ENCODE measurements at regions not wholly inside any gene's neighbourhood (a gene's known extent, or its start where the extent isn't known, plus 50 kb on each side); places are given as distances from the start of the nearest gene placed in this dataset.
"Not testable (repeated sequence)": the region's sequence is repeated elsewhere in the genome, so short reads cannot be mapped to it uniquely, and the experiment has no call there.

DNA sequence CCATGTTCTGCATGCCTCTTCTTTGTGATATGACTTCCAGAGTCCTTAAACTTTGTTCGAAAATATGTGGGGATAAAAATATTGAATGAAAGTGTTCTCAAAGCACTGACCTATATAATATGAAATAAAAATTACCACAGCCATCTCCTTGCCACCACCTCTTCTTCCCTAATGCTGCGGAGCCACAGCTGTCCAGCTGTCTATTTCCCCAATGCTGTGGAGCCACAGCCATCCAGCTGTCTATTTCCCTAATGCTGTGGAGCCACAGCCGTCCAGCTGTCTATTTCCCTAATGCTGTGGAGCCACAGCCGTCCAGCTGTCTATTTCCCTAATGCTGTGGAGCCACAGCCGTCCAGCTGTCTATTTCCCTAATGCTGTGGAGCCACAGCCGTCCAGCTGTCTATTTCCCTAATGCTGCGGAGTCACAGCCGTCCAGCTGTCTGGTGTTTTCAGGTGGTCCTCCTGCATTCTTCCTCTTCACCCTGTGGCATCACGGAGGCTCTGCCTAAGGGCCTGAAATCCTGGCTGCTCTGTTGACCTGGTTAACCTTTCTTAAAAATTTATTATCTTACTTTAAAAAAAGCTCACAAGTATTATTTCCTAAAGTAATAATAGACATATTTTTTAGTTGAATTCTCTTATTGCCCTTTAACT, 266.1 kb upstream of the MEX3C start:
- DNase-seq, result no peak

DNA sequence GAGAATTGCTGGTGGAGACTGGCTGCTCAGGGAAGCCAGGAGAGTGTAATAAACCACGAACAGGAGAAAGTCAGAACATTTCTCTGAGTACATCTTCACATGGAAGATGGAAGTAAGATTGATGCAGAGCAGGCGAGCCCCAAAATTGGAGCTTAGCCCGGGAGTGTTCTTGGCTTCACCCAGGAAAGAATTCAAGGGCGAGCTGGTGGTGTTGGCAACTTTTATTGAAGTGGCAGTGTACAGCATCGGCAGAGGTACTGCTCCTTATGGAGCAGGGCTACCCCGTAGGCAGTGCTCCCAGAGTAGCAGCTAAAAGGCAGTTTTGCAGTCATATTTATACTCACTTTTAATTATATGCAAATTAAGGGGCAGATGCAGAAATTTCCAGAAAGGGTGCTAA, 281.4 kb upstream of the MEX3C start:
- no peak for DNase-seq

DNA sequence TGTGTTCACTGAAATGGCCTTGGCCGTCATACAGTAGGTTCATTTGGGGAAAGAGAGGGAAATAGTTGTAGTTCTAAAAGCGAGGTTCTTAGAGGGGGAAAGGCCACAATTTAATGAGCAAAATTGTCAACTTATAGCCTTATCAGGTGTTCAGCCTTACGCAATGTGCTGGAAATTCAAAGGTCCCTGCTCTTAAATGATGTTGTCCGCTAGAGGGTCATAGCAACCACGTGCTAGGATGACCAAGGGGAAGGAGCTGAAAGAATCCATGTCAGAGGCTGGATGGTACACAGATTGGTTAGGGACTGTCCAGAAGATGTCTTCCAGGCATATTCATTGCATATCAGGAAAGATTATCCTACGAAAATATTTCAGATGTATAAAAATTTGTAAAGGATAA, 282.3 kb upstream of the MEX3C start:
- DNase-seq, result no peak

DNA sequence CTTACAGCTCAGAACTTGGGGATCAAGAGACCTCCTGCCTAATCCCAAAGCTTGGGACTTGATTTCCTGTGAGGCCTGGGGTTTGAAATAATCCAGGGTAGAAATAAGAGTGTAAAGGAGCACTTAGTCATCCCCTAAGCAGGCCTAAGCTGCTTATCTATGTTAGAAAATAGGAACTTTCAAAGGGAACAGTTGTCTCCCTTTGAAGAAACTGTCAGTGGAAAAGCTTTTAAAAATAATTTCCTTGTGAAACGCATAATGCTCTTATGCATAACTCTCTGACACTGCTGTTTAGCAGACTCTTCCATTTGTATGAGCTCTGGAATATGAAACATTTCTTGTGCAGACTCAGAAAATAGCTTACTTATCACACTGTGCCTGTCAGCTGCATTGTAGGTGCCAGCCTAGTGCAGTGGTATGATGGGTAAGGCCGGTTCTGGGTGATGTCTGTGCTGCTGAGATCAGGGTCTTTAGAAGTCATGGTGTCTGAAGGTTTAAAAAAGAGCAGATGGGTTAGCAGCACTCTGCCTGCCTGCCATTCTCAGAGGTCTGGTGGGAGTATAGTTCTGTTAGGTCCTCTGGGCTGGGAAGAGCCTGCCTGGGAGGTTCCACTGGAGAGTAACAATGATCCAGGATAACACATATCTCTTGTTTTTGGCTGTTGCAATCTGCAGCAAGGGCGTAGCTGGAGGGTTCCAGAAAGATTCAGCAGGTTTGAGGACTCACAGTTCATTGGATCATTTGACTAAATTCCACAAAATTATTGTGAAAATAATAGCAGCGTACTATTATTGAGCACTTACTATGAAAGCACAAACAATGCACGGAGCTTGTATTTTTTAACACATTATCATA, 283.2 kb upstream of the MEX3C start:
- no peak for DNase-seq

DNA sequence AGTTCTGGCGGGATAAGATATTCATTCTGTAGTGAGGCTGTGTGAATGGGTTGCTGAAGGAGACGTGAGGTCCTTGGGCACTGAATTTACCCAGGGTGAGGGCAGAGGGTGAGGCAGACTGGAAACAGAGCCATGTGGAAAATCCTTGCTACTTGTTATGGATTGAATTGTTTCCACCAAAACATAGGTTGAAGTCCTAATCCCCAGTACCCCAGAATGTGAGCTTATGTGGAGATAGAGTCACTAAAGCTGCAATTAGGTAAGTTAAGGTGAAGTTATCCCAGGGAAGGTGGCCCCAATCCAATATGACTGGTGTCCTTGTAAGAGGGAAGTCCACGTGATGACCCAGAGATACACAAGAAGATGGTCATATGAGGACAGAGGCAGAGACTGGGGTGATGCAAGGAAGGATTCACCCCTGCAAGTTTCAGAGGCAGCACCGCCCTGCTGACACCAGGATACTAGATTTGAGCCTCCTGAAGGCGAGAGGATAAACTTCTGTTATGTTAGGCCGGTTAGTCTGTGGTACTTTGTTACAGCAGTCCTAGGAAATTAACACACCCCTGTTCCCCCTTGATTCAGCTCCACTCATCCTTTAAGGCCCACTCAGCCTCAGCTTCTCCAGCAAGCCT, 289.4 kb upstream of the MEX3C start:
- DNase-seq, result no peak

DNA sequence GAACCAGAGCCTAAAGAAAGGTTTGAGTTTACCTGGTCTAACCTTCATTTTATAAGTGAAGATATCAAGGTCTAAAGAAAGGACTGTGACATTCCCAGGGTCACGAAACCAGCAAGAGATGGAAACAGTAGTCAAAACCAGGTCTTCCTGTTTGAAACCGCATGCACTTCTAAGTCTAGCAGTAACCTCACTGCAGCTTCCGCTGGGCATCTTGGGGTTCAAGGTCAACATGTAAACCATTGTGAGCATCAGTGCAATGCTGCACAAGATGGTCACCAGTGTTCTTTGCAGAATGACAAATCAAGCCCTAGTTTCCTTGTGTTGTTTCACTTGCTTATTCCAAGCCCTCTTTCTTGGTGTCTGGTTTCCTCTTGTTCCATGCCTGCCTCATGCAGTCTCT, 292.9 kb upstream of the MEX3C start:
- no peak for DNase-seq

DNA sequence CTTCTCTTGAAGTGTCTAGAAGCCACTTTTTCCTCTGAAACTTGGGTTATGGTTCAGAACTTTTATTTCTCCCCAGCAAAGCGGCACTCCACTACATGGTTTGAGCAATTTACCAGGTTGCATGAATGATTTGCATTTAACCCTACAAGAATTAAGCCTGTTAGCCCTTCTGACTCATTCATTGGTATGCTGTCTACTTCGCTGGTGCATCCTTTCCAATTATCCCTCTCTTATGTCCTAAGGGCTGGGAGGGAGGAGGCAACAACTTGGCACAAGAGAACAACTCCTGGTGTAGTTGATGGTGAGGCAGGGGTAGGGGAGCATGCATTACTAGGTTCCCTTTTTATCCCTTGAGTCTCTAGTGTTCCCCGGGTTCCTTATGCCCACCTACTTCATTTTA, 293.4 kb upstream of the MEX3C start:
- no peak for DNase-seq

DNA sequence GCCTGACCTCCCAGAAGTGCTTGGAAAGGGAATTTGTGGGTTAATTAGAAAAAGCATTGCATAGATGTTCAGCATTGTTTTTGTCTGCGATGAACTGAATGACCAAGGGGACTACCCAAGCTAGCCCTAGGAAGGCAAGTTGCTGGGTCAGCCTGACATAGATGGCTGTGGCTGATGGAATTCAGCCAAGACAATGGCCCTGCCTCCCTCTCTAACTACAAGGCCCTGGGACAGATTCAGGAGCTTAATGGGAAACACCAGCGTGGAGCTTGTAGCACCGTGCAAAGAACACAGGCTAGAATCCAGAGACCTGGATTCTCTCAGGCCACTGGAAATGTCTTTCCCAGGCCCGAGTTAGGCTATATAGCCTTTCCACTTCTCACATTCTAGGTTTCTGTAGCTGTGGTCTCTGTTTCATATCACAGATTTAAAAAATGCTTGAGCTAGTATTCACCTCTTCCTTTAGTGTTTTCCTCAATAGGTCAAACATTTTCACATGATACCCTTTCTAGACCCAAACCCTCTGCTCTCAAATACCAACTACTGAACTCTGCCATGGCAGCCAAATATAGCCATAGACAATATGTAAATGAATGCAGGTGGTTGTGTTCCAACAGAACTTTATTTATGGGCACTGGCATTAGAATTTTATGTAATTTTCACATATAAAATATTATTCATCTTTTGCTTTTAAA, 294.3 kb upstream of the MEX3C start:
- no peak for DNase-seq

DNA sequence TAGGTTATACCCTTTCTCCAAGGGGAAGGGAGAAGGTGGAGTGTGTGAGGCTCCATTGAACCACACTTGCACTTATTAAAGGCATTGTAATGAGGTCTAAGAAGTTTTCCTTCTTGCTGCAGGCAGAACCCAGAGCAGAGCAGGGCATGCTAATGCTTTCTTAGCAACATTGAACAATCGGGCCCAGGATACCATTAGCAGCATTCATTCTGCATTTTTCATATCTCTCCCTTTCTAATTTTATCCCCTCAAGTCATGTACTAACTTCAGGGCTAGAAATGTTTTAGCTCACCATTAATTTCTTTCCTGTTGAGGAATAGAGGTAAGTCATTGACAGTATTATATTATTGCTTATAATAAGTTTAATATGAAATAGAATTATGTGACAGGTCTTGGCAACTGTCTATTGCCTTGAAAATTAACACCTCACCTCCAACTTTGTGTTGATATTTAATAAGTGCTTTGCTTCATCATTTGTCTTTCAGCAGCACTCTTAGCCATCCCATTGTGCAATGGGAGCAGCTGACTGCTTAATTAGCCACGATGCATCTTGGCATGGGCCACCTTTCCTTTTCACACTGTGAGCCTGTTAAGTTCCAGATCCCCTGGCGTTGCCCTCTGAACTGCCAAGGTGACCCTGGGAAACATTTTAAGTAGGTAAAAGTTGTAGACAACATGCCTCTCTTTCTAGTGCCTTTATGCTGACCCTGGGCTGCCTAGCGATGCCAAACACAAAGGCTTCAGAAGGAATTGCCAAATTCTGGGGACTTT, 300.8 kb upstream of the MEX3C start:
- DNase-seq, result no peak

DNA sequence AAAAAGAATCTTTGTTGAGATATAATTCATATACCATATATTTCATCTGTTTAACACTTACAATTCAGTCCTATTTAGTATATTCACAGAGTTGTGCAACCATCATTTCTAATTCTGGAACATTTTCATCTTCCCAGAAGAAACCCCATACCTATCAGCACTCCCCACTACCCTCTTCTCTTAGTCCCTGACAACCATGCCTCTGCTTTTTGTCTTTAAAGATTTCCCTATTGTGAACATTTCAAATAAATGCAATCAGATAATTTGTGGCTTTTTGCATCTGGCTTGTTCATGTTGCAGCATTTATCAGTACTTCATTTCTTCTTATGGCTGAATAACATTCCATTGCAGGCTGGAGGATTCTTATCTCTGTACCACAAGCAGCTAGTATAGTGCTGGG, 305.9 kb upstream of the MEX3C start:
- DNase-seq, result no peak

DNA sequence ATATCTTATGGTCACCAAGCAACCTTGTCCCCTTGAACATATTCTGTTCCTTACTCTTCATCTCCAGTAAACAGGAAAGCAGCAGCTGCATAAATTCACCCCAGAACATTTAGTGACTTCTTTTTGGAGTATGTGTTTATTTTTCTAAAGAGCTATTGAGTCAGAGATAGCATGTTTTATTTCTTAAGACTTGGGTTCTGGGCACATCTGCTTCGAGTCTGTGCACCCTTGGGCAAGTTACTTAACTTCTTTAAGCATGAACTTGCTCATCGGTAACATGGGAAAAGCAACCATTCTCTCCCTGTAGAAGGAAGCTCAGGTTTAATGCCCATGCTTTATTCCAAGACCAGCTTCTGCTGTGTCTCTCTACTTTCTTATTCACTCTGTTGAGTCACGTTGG, 309.3 kb upstream of the MEX3C start:
- DNase-seq, result no peak

DNA sequence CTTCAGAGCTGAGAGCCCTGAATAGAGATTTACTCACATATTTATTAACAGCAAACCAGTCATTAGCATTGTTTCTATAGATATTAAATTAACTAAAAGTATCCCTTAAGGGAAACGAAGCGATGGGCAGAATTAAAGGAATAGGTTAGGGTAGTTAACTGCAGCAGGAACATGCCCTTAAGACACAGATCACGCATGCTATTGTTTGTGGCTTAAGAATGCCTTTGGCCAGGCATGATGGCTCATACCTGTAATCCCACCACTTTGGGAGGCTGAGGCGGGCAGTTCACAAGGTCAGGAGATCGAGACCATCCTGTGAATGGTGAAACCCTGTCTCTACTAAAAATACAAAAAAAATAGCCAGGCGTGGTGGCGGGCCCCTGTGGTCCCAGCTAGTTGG, 310.9 kb upstream of the MEX3C start:
- DNase-seq, result not testable (repeated sequence)

DNA sequence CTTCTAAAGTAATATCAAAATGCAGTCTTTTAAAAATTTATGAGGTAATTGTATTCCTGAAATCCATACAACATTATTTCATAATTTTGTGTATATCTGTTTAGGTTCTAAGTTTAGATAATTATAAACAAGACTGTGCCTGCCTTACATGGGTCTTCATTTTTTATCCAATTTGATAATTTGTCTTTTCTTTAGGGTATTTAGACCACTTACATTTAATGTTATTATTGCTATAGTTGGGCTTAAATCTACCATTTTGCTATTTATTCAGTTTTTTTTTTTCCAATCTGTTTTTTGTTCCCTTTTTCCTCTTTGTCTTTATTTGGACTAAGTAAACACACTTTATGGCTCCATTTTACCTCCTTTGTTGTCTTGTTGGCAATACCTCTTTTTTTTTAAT, 312.5 kb upstream of the MEX3C start:
- no peak for DNase-seq

DNA sequence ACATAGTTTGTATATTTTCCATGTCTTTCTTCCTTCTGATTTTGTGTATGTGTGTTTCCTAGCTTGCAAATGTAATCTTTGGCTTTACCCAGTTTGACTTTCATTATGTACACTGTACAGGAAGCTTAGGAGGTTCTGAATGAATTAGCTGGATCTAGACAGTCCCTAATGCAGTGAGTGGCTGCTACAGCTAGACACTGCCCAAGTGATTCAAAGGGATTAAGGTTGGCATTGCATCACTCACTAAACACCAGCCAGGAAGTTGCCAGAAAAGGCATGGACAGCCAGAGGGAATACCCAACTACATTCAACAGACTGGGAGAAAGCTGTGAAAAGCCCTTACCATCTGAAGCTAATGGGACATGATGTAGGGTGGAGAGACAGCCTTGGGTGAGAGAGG, 316.0 kb upstream of the MEX3C start:
- no peak for DNase-seq

DNA sequence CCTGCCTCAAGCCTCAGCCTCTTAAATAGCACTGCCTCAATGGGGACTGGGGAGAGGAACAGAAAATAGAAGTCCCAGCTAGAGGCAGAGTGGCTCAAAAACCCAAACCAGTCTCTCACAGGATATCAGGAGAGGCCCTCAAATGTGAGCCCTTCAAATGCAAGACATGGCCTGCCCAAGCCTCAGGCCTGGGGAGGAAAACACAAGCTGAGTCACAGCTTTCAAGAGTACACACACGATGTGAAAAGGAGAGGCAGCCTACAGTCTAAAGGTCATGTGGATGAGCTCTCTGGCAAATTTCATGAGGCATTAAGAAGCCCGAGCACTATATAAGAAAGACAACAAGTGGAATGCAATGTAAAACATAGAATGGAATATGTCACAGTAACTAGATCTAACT, 316.6 kb upstream of the MEX3C start:
- no peak for DNase-seq

DNA sequence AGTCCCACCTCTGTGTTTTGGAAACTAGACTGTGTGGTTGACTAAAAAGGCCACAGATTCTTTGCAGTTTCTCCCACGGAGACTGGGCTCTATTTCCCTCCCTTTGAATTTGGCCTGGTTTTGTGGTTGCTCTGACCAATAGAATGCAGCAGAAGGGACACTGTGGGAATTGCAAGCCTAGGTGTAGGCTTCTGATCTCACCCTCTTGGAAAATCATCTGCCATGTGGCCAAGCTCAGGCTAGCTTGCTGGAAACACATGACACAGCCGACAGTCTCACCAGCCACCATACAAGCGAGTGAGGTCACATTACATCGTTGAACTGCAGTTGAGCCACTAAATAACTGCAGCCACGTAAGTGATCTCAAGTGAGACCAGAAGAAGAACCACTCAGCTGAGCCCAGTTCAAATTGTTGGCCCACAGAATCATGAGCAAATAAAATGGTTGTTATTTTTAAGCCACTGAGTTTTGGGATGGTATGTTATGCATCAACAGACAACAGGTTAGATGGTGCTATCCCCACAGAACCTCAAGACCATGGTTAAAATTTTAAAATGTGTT, 319.1 kb upstream of the MEX3C start:
- no peak for DNase-seq

DNA sequence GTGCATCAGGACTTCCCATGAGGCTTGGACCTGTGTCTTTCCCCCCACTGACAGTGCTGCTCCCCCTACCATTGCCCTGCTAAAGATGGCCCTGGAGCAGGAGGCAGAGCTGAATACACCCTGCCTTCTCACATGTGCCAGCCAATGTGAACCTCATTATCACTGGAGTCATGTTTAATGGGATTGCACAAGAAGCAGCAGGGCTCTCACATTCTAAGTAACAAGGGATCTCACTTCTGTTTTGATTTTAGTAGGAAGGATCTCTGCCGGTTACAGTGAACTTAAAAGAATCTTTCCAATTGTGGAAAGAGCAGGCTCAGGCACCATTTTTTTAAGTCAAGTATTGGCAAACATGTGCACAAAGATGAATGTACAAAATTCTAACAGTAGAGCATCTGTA, 322.1 kb upstream of the MEX3C start:
- no peak for DNase-seq

DNA sequence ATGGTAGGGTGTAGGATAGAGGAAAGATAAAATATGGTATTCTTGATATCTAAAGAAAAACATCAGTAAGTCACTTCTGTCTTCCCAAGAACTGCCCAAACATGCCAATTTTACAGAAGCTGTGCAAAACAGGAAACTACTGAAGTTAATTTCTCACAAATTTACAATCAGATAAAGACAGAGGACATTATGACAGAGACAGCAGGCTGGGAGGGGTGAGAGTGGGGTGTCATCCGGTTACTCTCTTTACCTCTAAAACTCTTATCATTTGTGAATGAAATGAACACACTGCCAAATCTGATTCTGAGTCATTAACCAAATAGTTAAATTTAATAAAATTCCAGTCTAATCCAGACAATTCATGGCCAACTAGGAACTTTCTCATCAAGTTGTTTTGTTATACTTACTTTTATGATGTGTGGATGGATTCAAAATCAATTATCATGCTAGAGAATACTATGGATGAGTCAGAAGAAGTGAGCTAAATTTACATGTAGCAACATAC, 323.2 kb upstream of the MEX3C start:
- no peak for DNase-seq

DNA sequence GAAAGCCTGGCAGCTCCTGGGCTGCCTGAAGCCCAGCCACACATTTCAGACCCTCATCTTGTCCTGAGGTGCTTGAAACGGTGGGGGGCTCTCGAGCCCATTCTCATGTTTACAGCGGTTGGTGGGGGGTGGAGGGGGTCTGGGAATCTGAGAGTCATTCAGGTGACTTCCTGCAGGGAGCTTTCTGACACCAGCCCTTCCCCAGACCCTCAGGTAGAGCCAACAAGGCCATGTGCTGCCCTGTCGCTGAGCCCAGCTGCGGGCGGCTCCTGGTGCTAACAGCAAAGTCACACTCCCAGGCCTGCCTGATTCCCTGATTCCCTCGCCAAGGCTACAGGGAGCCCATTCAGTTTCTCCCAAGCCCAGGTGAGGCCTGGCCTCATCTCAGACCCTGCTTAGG, 324.9 kb upstream of the MEX3C start:
- DNase-seq, result no peak

DNA sequence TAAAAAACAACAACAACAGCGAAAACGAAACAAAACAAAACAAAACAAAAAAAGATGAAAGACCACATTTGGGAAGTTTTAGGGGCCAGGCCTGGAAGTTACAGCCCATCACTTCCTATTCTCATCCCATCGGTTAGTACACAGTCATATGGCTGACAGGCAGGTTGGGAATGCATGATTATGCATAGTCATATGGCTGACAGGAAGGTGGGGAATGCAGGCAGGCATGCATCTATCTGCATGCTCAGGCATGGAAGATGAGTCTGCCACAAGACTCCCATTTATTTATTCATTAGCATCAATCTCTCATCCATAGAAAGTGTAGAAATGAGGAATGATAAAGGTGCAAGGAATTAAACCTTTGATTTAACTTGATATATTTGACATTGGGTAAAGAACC, 325.3 kb upstream of the MEX3C start:
- DNase-seq, result no peak

DNA sequence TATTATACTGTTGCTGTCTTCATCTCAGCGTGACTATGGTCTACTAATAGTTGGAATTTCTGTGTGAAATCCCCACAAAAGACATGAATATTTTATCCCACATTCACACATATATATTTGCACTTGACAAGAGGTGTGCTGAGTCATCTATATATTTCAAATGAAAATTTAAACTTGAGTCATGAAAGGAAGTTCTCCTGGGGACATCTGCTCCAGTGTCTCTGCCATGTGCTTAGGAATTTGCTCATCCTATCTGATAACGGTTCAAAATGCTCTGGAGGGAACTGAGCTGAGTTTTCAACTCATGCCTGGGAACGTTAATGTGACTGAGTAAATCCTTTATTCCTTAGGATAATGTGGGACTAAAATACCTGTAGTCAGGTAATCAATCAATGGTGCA, 326.2 kb upstream of the MEX3C start:
- no peak for DNase-seq
